Activated CD4-positive, alpha-beta T cell treated with anti-CD3 and anti-CD28 coated beads, Interleukin-2, amount 10 ng/mL, durations not matched to agents 24 days and 14 days (primary cell): ENCODE measurements at regions not wholly inside any gene's neighbourhood (a gene's known extent, or its start where the extent isn't known, plus 50 kb on each side); places are given as distances from the start of the nearest gene placed in this dataset.

ENCODE experiments used
- DNase-seq: peaks from one replicate; pipeline ENCODE4 v3.0.0; 2022
- H3K27ac Mint-ChIP-seq: one replicate; pipeline ENCODE4 v1.8.0; 2022; ENCODE audit warnings: mild to moderate bottlenecking, mixed read lengths
- H3K27me3 Mint-ChIP-seq: one replicate; pipeline ENCODE4 v1.8.0; 2022; ENCODE audit warnings: mixed read lengths
- H3K36me3 Mint-ChIP-seq: one replicate; pipeline ENCODE4 v1.8.0; 2022; ENCODE audit warnings: low read depth, mild to moderate bottlenecking, mixed read lengths
- H3K4me1 Mint-ChIP-seq: one replicate; pipeline ENCODE4 v1.8.0; 2021; ENCODE audit warnings: mixed read lengths
- H3K4me3 Mint-ChIP-seq: one replicate; pipeline ENCODE4 v1.8.0; 2022; ENCODE audit warnings: mild to moderate bottlenecking, moderate library complexity, mixed read lengths
- H3K9me3 Mint-ChIP-seq: one replicate; pipeline ENCODE4 v1.8.0; 2021; ENCODE audit warnings: mixed read lengths
- intact Hi-C: fragments of 100-400 bp; cut with micrococcal nuclease; formaldehyde crosslinking; loops from one replicate; pipeline ENCODE4 v1.15.1; 2023

- Mint-ChIP-seq H3K27ac (no peak overlapping the region), H3K4me3 (no peak overlapping the region), H3K27me3 (no peaks in the 10 kb centered on the region), H3K9me3 (no peaks in the 10 kb centered on the region), H3K4me1 (no peaks in the 10 kb centered on the region), H3K36me3 (no peaks in the 10 kb centered on the region)
- intact Hi-C loops, result no loop called here
- DNase-seq, result no peak
These were observed 82.2 kb upstream of the HABP2 start for GRCh38 chr10:113470372-113471240.

GRCh38 chr10:113471241-113471996 is 81.4 kb upstream of the HABP2 start:
- no peak for DNase-seq
- Mint-ChIP-seq H3K9me3 (no peaks in the 10 kb centered on the region), H3K36me3 (no peaks in the 10 kb centered on the region), H3K27ac (no peak overlapping the region), H3K4me3 (no peak overlapping the region), H3K27me3 (no peaks in the 10 kb centered on the region), H3K4me1 (no peaks in the 10 kb centered on the region)
- intact Hi-C loops, result no loop called here

GRCh38 chr10:113473011-113473410 is 79.8 kb upstream of the HABP2 start:
- no peak for DNase-seq
- Mint-ChIP-seq H3K9me3 (no peaks in the 10 kb centered on the region), H3K4me1 (no peaks in the 10 kb centered on the region), H3K4me3 (no peak overlapping the region), H3K27me3 (no peaks in the 10 kb centered on the region), H3K36me3 (no peaks in the 10 kb centered on the region), H3K27ac (no peak overlapping the region)
- intact Hi-C loops, result no loop called here

GRCh38 chr10:113473851-113474250 is 79.0 kb upstream of the HABP2 start:
- intact Hi-C loops, result no loop called here
- Mint-ChIP-seq H3K4me3 (no peak overlapping the region), H3K36me3 (no peaks in the 10 kb centered on the region), H3K27ac (no peak overlapping the region), H3K27me3 (no peaks in the 10 kb centered on the region), H3K4me1 (no peaks in the 10 kb centered on the region), H3K9me3 (no peaks in the 10 kb centered on the region)
- no peak for DNase-seq

- intact Hi-C loops, result no loop called here
- no peak overlapping the region for H3K27ac Mint-ChIP-seq
- no peaks in the 10 kb centered on the region for H3K4me1 Mint-ChIP-seq
- H3K27me3 Mint-ChIP-seq, result no peaks in the 10 kb centered on the region
- H3K36me3 Mint-ChIP-seq, result no peaks in the 10 kb centered on the region
- H3K9me3 Mint-ChIP-seq, result peaks cover 7% of the 10 kb centered on the region
- DNase-seq, result no peak
- H3K4me3 Mint-ChIP-seq, result no peak overlapping the region
These were observed 78.1 kb upstream of the HABP2 start for GRCh38 chr10:113474752-113475151.

GRCh38 chr10:113475381-113475807 is 77.5 kb upstream of the HABP2 start:
- H3K9me3 Mint-ChIP-seq, result peaks cover 13% of the 10 kb centered on the region
- no peak for DNase-seq
- H3K36me3 Mint-ChIP-seq, result no peaks in the 10 kb centered on the region
- H3K27ac Mint-ChIP-seq, result no peak overlapping the region
- H3K4me1 Mint-ChIP-seq, result no peaks in the 10 kb centered on the region
- H3K4me3 Mint-ChIP-seq, result no peak overlapping the region
- intact Hi-C loops, result no loop called here
- H3K27me3 Mint-ChIP-seq, result no peaks in the 10 kb centered on the region

- Mint-ChIP-seq H3K27ac (no peak overlapping the region), H3K4me3 (no peak overlapping the region), H3K4me1 (no peaks in the 10 kb centered on the region), H3K36me3 (no peaks in the 10 kb centered on the region), H3K27me3 (no peaks in the 10 kb centered on the region), H3K9me3 (peaks cover 16% of the 10 kb centered on the region)
- intact Hi-C loops, result no loop called here
- no peak for DNase-seq
These were observed 76.7 kb upstream of the HABP2 start for GRCh38 chr10:113476191-113476590.

- Mint-ChIP-seq H3K36me3 (no peaks in the 10 kb centered on the region), H3K4me1 (no peaks in the 10 kb centered on the region)
- no peak for DNase-seq
These were observed 76.2 kb upstream of the HABP2 start for GRCh38 chr10:113476673-113477072.

GRCh38 chr10:113477451-113477850 is 75.4 kb upstream of the HABP2 start:
- intact Hi-C loops, result no loop called here
- Mint-ChIP-seq H3K36me3 (no peaks in the 10 kb centered on the region), H3K4me3 (no peak overlapping the region), H3K9me3 (peaks cover 16% of the 10 kb centered on the region), H3K27ac (no peak overlapping the region), H3K27me3 (no peaks in the 10 kb centered on the region), H3K4me1 (no peaks in the 10 kb centered on the region)
- DNase-seq, result no peak

More at GRCh38 chr10:113476673-113477072, 76.2 kb upstream of the HABP2 start:
- intact Hi-C loops, result no loop called here
- Mint-ChIP-seq H3K27me3 (no peaks in the 10 kb centered on the region), H3K9me3 (peaks cover 16% of the 10 kb centered on the region), H3K27ac (no peak overlapping the region), H3K4me3 (no peak overlapping the region)

- DNase-seq, result no peak
- intact Hi-C loops, result no loop called here
- Mint-ChIP-seq H3K9me3 (peaks cover 20% of the 10 kb centered on the region), H3K4me1 (no peaks in the 10 kb centered on the region), H3K4me3 (no peak overlapping the region), H3K27ac (no peak overlapping the region), H3K36me3 (no peaks in the 10 kb centered on the region), H3K27me3 (peaks cover 2% of the 10 kb centered on the region)
These were observed 73.3 kb upstream of the HABP2 start for GRCh38 chr10:113479346-113480080.

GRCh38 chr10:113480081-113480360 is 72.8 kb upstream of the HABP2 start:
- intact Hi-C loops, result no loop called here
- Mint-ChIP-seq H3K27ac (no peak overlapping the region), H3K4me3 (no peak overlapping the region), H3K4me1 (no peaks in the 10 kb centered on the region), H3K27me3 (peaks cover 2% of the 10 kb centered on the region), H3K36me3 (no peaks in the 10 kb centered on the region), H3K9me3 (peaks cover 20% of the 10 kb centered on the region)
- no peak for DNase-seq

GRCh38 chr10:113480851-113481502 is 71.9 kb upstream of the HABP2 start:
- Mint-ChIP-seq H3K9me3 (peaks cover 20% of the 10 kb centered on the region), H3K4me3 (no peak overlapping the region), H3K27me3 (peaks cover 2% of the 10 kb centered on the region), H3K27ac (no peak overlapping the region), H3K36me3 (no peaks in the 10 kb centered on the region), H3K4me1 (no peaks in the 10 kb centered on the region)
- intact Hi-C loops, result no loop called here
- DNase-seq, result no peak

GRCh38 chr10:113484487-113484886 is 68.4 kb upstream of the HABP2 start:
- no peak overlapping the region for H3K4me3 Mint-ChIP-seq
- intact Hi-C loops, result no loop called here
- no peaks in the 10 kb centered on the region for H3K36me3 Mint-ChIP-seq
- H3K9me3 Mint-ChIP-seq, result peaks cover 16% of the 10 kb centered on the region
- peaks cover 4% of the 10 kb centered on the region for H3K27me3 Mint-ChIP-seq
- DNase-seq, result no peak
- H3K4me1 Mint-ChIP-seq, result no peaks in the 10 kb centered on the region
- H3K27ac Mint-ChIP-seq, result no peak overlapping the region

GRCh38 chr10:113485736-113486135 is 67.1 kb upstream of the HABP2 start:
- intact Hi-C loops, result no loop called here
- Mint-ChIP-seq H3K4me3 (no peak overlapping the region), H3K27ac (no peak overlapping the region), H3K36me3 (no peaks in the 10 kb centered on the region), H3K9me3 (peaks cover 5% of the 10 kb centered on the region), H3K4me1 (no peaks in the 10 kb centered on the region), H3K27me3 (peaks cover 7% of the 10 kb centered on the region)
- DNase-seq, result no peak
